Neural cell (in vitro differentiated cells): ENCODE measurements at regions not wholly inside any gene's neighbourhood (a gene's known extent, or its start where the extent isn't known, plus 50 kb on each side); places are given as distances from the start of the nearest gene placed in this dataset.

ENCODE experiments used
- H2AFZ ChIP-seq: fragments of 200-600, 300-800 bp; sonication (generic), shearing (Covaris generic); 2 replicates; pipeline ENCODE4 v1.6.0; 2014; ENCODE audit warnings: low read depth, mild to moderate bottlenecking, antibody characterized with exemption, low read length, moderate library complexity
- H3F3A ChIP-seq: fragments of 200-600 bp; shearing (Covaris generic); 2 replicates; pipeline ENCODE4 v1.6.1; 2016; ENCODE audit warnings: mild to moderate bottlenecking, moderate library complexity, mixed read lengths, antibody characterized with exemption, low read length; ENCODE audit not compliant: insufficient read depth, poor library complexity, severe bottlenecking
- H3K27ac ChIP-seq: fragments of 200-600, 300-800 bp; sonication (generic), shearing (Covaris generic); 2 replicates; pipeline ENCODE4 v1.5.1; 2014; ENCODE audit warnings: mild to moderate bottlenecking, low read length, moderate library complexity
- H3K27me3 ChIP-seq: fragments of 300-800, 200-600 bp; sonication (generic), shearing (Covaris generic); 2 replicates; pipeline ENCODE4 v1.6.0; 2014; ENCODE audit warnings: mild to moderate bottlenecking, low read depth, low read length, moderate library complexity; ENCODE audit not compliant: insufficient read depth
- H3K36me3 ChIP-seq: fragments of 300-800, 200-600 bp; sonication (generic), shearing (Covaris generic); 2 replicates; pipeline ENCODE4 v1.5.1; 2014; ENCODE audit warnings: mild to moderate bottlenecking, antibody characterized with exemption, low read length, moderate library complexity; ENCODE audit not compliant: insufficient read depth
- H3K4me2 ChIP-seq: fragments of 300-800, 200-600 bp; sonication (generic), shearing (Covaris generic); 2 replicates; pipeline ENCODE4 v1.6.0; 2014; ENCODE audit warnings: mild to moderate bottlenecking, low read length
- H3K4me3 ChIP-seq: fragments of 300-800, 200-600 bp; sonication (generic), shearing (Covaris generic); 2 replicates; pipeline ENCODE4 v1.5.1; 2014; ENCODE audit warnings: mild to moderate bottlenecking, low read length, moderate library complexity
- H3K79me2 ChIP-seq: fragments of 200-600 bp; shearing (Covaris generic); replicated peaks from 2 replicates; pipeline ENCODE4 v1.6.0; 2014; ENCODE audit warnings: mild to moderate bottlenecking, low read length, moderate library complexity; ENCODE audit not compliant: insufficient read depth
- H3K9ac ChIP-seq: fragments of 300-800, 200-600 bp; sonication (generic), shearing (Covaris generic); 2 replicates; pipeline ENCODE4 v1.6.1; 2016; ENCODE audit warnings: mild to moderate bottlenecking, low read length, mixed read lengths
- H3K9me2 ChIP-seq: fragments of 200-600 bp; shearing (Covaris generic); 2 replicates; pipeline ENCODE4 v1.6.1; 2016; ENCODE audit warnings: mild to moderate bottlenecking, low read length, mixed read lengths; ENCODE audit not compliant: insufficient read depth
- H3K9me3 ChIP-seq: fragments of 200-600, 300-800 bp; sonication (generic), shearing (Covaris generic); 2 replicates; pipeline ENCODE4 v1.6.1; 2016; ENCODE audit warnings: mild to moderate bottlenecking, mixed run types, low read length, moderate library complexity, mixed read lengths
- H4K20me1 ChIP-seq: fragments of 200-600 bp; shearing (Covaris generic); 2 replicates; pipeline ENCODE4 v1.6.1; 2016; ENCODE audit warnings: mild to moderate bottlenecking, mixed run types; ENCODE audit not compliant: insufficient read depth
- EP300 ChIP-seq: fragments of 450-650 bp; conservative IDR thresholded peaks from 2 replicates; pipeline ENCODE4 v1.6.1; 2014; ENCODE audit warnings: antibody characterized with exemption, mild to moderate bottlenecking, moderate library complexity; ENCODE audit not compliant: poor library complexity, severe bottlenecking
- EZH2 ChIP-seq: fragments of 200-600, 300-800 bp; shearing (Covaris generic), sonication (generic); IDR thresholded peaks from 2 replicates; pipeline ENCODE4 v1.6.1; 2014; ENCODE audit warnings: antibody characterized with exemption, low read length, borderline replicate concordance, mild to moderate bottlenecking; ENCODE audit not compliant: insufficient read depth, poor library complexity, severe bottlenecking
- MXI1 ChIP-seq: fragments of 450-650 bp; conservative IDR thresholded peaks from 2 replicates; pipeline ENCODE4 v1.6.1; 2014; ENCODE audit warnings: antibody characterized with exemption, mild to moderate bottlenecking; ENCODE audit not compliant: poor library complexity, severe bottlenecking
- POLR2AphosphoS5 ChIP-seq: IDR thresholded peaks from 2 replicates; pipeline ENCODE4 v1.6.1; 2012
- RAD21 ChIP-seq: fragments of 450-650 bp; conservative IDR thresholded peaks from 2 replicates; pipeline ENCODE4 v1.6.1; 2014; ENCODE audit warnings: antibody characterized with exemption, mild to moderate bottlenecking, moderate library complexity
- TAF1 ChIP-seq: IDR thresholded peaks from 2 replicates; pipeline ENCODE4 v1.6.1; 2012; ENCODE audit warnings: low read depth
- TF ChIP-seq, protein P1 (sequence below): IDR thresholded peaks from 2 replicates; pipeline ENCODE4 v1.6.1; 2012; ENCODE audit warnings: borderline replicate concordance
- TF ChIP-seq, protein P2 (sequence below): fragments of 450-650 bp; IDR thresholded peaks from 2 replicates; pipeline ENCODE4 v1.5.1; 2014; ENCODE audit warnings: antibody characterized with exemption, mild to moderate bottlenecking, moderate library complexity; ENCODE audit not compliant: poor library complexity, severe bottlenecking

DNA sequence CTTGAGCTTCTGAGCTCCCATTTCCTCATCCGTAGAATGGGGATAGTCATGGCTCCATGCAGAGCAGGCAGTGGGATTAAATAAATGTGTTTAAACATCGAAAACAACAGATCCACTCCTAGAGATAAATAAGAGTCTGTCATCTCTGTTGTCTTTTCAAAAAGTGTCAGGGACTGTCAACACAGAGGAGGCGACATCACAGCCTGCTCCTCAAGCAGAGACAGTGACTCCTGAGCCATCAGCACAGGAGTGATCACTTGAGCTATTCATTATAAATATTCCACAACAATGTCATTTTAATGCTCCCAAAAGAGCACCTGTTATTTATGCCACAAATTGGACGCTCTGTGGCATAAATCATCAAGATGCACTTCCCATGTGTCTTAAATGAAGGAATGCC, 605.6 kb upstream of the CDH5 start:
- no peaks in the 10 kb centered on the region for H3K27me3 ChIP-seq
- H3K9me2 ChIP-seq, result no peaks in the 10 kb centered on the region
- H3F3A ChIP-seq, result no peaks in the 10 kb centered on the region
- no peaks in the 10 kb centered on the region for H3K79me2 ChIP-seq
- no peak overlapping the region for H2AFZ ChIP-seq
- H3K4me3 ChIP-seq, result no peak overlapping the region
- no peak overlapping the region for H3K9ac ChIP-seq
- H4K20me1 ChIP-seq, result no peaks in the 10 kb centered on the region
- no peaks in the 10 kb centered on the region for H3K36me3 ChIP-seq
- no peak overlapping the region for H3K27ac ChIP-seq
- H3K9me3 ChIP-seq, result no peaks in the 10 kb centered on the region
- peak; percentile 72 for TF ChIP-seq POLR2AphosphoS5
- TF ChIP-seq, protein P1, sequence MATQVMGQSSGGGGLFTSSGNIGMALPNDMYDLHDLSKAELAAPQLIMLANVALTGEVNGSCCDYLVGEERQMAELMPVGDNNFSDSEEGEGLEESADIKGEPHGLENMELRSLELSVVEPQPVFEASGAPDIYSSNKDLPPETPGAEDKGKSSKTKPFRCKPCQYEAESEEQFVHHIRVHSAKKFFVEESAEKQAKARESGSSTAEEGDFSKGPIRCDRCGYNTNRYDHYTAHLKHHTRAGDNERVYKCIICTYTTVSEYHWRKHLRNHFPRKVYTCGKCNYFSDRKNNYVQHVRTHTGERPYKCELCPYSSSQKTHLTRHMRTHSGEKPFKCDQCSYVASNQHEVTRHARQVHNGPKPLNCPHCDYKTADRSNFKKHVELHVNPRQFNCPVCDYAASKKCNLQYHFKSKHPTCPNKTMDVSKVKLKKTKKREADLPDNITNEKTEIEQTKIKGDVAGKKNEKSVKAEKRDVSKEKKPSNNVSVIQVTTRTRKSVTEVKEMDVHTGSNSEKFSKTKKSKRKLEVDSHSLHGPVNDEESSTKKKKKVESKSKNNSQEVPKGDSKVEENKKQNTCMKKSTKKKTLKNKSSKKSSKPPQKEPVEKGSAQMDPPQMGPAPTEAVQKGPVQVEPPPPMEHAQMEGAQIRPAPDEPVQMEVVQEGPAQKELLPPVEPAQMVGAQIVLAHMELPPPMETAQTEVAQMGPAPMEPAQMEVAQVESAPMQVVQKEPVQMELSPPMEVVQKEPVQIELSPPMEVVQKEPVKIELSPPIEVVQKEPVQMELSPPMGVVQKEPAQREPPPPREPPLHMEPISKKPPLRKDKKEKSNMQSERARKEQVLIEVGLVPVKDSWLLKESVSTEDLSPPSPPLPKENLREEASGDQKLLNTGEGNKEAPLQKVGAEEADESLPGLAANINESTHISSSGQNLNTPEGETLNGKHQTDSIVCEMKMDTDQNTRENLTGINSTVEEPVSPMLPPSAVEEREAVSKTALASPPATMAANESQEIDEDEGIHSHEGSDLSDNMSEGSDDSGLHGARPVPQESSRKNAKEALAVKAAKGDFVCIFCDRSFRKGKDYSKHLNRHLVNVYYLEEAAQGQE, result no peak
- peak; percentile 84 for TF ChIP-seq EP300
- no peak for TF ChIP-seq RAD21
- TF ChIP-seq MXI1, result no peak
- H3K4me2 ChIP-seq, result no peak overlapping the region

DNA sequence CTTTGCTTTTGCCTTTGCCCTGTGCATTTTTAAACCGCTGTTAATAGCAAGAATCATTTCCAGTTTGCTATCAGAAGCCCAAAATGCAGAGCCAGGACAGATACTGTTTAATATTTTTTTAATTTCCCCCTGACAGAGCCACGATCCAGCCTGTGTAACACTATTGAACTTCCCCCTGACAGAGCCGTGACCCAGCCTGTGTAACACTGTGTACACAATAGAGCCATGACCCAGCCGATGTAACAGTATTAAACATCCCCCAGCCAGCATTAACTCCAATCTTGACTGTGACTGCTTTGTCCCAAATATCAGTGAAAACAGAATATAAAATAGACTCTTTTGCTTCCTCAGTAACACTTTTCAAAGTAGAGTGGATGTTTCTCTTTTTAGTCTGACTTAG, 607.9 kb upstream of the CDH5 start:
- Histone ChIP-seq H3F3A (no peaks in the 10 kb centered on the region), H3K9me3 (no peaks in the 10 kb centered on the region), H3K27me3 (no peaks in the 10 kb centered on the region), H3K27ac (no peak overlapping the region), H3K36me3 (no peaks in the 10 kb centered on the region), H3K79me2 (no peaks in the 10 kb centered on the region), H3K9ac (no peak overlapping the region), H3K9me2 (no peaks in the 10 kb centered on the region), H3K4me2 (no peak overlapping the region), H2AFZ (no peak overlapping the region), H4K20me1 (no peaks in the 10 kb centered on the region), H3K4me3 (no peak overlapping the region)
- TF ChIP-seq, protein P1, result no peak
- TF ChIP-seq TAF1, result no peak
- TF ChIP-seq EZH2, result no peak
- no peak for TF ChIP-seq MXI1
- TF ChIP-seq, protein P2, sequence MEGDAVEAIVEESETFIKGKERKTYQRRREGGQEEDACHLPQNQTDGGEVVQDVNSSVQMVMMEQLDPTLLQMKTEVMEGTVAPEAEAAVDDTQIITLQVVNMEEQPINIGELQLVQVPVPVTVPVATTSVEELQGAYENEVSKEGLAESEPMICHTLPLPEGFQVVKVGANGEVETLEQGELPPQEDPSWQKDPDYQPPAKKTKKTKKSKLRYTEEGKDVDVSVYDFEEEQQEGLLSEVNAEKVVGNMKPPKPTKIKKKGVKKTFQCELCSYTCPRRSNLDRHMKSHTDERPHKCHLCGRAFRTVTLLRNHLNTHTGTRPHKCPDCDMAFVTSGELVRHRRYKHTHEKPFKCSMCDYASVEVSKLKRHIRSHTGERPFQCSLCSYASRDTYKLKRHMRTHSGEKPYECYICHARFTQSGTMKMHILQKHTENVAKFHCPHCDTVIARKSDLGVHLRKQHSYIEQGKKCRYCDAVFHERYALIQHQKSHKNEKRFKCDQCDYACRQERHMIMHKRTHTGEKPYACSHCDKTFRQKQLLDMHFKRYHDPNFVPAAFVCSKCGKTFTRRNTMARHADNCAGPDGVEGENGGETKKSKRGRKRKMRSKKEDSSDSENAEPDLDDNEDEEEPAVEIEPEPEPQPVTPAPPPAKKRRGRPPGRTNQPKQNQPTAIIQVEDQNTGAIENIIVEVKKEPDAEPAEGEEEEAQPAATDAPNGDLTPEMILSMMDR, result no peak
- TF ChIP-seq RAD21, result no peak
